HG03139 (cell line): ENCODE measurements at regions not wholly inside any gene's neighbourhood (a gene's known extent, or its start where the extent isn't known, plus 50 kb on each side); places are given as distances from the start of the nearest gene placed in this dataset.

Experiments used
- ATAC-seq: cut with Tn5 transposase; IDR thresholded peaks from one replicate; pipeline ENCODE4 v1.9.1; 2021; ENCODE audit not compliant: unreplicated experiment

GRCh38 chr12:124726596-124727263 is 136.9 kb downstream of the SCARB1 start:
- no peak for ATAC-seq

DNA sequence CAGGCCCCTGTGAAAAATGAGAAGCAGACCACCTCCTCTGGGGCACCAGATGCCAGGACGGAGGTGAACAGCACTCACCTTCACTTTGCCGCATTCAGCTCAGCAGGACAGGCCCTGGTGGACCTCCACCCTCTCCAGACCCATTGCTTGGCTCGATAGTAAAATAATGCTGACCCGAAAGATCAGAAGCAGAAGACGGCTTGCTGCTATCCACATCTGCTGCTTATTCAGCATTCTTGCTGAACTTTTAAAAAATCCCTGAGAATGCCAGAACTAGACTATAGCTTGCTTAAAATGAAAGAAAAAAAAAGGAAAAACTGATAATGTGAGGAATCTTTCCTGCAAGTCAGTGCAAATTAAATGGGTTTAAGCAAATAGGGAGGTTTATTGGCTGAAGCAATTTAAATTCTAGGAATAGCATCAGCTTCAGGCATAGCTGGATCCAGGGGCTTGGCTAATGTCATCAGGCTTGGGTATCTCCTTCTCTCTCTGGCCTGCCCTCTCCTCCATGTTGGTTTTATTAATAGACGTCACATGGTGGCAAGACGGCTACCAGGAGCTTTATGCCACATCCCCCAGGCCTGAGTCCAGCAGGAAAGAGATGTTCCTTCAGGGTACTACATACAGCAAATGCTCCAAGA is 137.9 kb downstream of the SCARB1 start:
- ATAC-seq: no peak

GRCh38 chr12:124725099-124725498 is 138.6 kb downstream of the SCARB1 start:
- no peak for ATAC-seq

GRCh38 chr12:124722878-124723277 is 140.8 kb downstream of the SCARB1 start:
- ATAC-seq: no peak

DNA sequence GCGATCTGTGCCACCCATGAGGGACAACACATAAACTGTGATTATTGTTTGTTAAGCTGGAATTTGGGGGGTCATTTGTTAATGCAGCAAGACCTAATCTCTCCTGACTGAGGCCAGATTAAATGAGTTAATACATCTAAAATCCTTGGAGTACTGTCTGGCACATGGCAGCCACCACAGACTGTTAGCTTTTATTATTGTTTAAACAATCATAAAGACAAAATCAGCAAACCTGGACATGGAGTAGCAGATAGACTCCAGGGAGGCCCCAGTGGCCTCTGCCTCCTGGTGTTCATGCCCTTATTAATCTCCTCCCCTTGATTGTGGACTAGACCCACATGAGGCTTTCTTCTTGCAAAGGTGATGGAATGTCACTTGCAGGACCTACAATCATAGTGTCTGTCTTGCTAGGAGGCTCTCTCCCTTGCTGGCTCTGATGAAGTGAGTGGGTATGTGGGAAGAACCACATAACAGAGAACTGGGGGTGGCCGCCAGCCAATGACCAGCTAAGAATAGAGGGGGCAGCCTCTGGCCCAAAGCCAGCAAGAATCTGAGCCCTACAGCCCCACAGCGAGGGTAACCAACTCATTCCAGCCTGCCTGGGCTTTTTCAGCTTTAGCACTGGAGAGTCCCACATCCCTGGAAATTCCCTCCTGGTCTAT is 142.0 kb downstream of the SCARB1 start:
- ATAC-seq: no peak

GRCh38 chr12:124720681-124721500 is 142.8 kb downstream of the SCARB1 start:
- ATAC-seq: no peak

DNA sequence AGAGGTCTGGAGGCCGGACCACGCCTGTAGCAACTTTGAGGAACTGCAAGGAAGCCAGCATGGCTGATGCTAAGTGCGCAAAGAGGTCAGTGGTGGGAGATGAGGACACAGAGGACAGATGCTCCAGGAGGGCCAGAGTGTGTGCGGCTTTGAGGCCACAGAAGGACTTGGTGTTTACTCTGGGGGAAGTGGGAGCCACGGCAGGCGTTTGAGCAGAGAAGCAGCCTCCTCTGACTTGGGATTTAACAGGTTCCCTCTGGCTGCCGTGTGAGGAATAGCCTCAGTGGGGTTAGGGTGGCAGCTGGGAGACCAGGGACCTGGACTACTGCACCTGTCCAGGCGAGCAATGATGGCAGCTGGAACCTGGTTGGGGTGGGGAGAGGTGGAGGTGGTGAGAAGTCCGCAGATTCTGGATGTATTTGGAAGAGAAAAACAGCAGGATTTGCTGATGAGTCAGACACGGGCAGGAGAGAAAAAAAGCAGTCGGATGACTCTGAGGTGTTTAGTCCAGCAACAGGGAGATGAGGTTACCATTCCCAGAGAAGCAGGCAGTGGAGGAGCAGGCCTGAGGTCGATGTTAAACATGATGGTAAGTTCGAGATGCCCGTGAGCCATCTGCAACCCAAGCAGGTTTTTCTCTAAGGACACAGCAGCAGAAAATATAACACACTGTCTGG is 143.5 kb downstream of the SCARB1 start:
- ATAC-seq: no peak

- no peak for ATAC-seq
Measured at GRCh38 chr12:124719231-124719630, 144.4 kb downstream of the SCARB1 start.

- ATAC-seq: no peak
Measured at GRCh38 chr12:124718458-124718857, 145.2 kb downstream of the SCARB1 start.

- no peak for ATAC-seq
Measured at GRCh38 chr12:124718036-124718435, 145.6 kb downstream of the SCARB1 start.

GRCh38 chr12:124717318-124717717 is 146.3 kb downstream of the SCARB1 start:
- ATAC-seq: no peak

DNA sequence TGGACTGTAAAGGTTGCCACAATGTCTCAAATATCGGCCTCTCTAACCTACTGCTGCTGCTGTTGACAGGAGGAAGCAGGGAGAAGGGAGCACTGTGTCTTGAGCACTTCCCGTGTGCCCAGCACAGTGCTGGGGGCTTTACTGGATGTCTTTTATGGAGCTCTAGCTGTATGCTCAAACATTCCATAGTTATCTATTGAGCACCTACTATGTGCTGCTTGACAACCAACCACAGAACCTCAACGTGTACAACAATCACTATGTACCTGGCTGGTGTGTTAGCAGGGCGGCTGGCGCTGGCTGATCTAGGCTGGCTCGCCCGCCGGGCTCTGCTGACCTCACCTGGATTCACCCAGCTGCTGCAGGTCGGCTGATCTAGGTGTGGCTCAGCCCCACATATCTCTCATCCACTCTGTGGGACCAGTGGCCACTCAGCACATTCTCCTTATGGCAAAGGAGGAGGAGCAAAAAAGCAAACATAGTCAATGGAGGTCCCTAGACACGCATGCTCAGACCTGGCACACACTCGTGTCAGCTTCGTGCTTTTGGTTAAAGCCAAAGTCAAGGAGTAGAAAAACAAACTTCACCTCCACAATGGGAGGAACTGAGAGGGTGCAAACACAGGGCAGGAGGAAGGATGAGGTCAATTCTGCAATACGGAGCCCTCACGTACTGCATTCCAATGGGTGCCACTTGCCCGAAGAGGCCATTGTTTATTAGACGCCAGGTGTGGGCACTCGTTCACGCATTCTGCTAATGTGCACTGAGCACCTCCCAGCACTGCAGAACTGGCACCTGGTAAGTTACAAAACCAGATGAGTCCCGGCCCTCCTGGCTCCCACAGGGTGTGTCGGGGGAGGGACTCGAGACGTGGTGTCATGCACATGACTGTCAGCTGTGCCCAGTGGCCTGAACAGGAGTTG is 147.2 kb downstream of the SCARB1 start:
- ATAC-seq: no peak

DNA sequence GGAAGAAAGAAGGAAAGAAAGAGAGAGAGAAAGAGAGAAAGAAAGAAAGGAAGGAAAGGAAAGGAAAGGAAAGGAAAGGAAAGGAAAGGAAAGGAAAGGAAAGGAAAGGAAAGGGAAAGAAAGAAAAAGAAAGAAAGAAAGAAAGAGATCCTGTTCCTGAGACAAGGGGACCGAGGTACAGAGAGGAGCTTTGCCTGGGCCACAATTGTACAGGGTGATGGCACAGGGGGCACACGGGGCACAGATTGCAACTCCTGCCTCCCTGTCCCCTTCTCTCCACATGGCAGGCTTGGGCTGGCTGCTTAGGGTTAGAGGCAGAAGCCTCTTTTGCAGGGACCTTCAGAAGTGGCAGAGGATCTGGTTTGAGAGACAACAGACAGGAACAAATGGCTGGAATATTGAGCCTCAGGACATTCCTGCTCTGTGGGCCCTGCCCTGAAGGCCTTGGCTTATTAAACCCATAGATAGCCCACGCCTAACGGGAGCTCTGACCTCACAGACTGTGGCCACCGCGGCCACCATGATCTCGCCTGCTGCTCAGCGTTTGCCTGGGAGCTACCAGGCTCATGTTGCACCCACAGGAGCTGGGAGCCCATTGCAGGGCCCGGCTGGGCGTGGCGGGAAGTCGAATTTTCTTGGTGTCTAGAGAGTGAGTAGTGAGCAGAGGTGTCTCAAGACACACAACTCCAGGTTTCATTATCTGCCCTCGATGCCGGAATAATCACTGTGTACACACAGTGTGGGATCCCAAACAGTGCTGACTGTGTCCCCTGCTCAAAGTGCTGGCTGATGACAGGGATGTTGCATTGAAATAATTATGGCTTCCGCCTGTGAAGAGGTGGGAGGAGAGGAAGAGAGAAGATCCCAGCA is 147.9 kb upstream of the NCOR2 start:
- no peak for ATAC-seq

DNA sequence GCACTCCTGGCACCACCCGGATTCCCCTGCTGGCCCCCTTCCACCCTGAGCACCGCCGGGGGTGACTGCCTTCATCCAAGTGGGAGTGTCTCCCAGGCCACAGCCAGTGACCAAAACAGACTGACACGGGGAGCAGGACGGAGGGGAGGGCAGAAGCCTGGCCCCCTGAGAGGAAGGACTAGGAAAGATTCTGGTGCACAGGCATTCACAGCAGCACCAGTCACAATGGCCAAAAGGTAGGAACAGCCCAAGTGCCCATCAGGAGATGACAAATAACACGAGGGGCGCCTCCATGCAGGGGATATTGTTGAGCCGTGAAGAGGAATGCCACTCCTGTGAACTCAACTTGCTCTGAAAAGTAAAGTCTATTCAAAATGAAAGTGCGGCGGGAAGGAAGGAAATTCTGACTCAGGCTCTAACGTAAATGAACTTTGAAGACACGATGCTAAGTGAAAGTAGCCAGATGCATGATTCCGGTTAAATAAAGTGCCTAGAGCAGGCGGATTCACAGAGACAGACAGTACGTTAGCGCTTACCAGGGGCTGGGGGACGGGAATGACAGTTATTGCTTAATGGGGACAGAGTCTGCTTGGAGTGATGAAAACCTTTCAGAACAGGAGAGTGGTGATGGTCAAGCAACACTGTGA is 146.1 kb upstream of the NCOR2 start:
- ATAC-seq: peak; percentile 84

- ATAC-seq: no peak
Measured at GRCh38 chr12:124713041-124713435, 145.6 kb upstream of the NCOR2 start.

DNA sequence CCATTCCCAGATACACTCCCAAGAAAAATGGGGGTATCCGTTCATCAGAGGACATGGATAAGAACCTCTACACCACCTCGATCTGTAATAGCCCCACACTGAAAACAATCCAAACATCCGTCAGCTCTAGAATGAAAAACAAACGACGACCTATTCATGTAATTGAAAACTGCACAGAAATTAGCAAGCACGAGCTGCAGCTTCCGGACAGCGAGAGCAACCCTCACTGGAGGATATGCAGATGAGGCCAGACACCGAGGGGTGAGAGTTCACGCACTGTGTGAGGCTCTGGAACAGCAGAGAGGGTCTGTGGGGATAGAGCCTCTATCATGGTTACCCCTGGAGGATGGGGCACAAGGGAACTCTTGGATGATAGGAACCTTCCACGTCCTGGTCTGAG is 143.9 kb upstream of the NCOR2 start:
- no peak for ATAC-seq

DNA sequence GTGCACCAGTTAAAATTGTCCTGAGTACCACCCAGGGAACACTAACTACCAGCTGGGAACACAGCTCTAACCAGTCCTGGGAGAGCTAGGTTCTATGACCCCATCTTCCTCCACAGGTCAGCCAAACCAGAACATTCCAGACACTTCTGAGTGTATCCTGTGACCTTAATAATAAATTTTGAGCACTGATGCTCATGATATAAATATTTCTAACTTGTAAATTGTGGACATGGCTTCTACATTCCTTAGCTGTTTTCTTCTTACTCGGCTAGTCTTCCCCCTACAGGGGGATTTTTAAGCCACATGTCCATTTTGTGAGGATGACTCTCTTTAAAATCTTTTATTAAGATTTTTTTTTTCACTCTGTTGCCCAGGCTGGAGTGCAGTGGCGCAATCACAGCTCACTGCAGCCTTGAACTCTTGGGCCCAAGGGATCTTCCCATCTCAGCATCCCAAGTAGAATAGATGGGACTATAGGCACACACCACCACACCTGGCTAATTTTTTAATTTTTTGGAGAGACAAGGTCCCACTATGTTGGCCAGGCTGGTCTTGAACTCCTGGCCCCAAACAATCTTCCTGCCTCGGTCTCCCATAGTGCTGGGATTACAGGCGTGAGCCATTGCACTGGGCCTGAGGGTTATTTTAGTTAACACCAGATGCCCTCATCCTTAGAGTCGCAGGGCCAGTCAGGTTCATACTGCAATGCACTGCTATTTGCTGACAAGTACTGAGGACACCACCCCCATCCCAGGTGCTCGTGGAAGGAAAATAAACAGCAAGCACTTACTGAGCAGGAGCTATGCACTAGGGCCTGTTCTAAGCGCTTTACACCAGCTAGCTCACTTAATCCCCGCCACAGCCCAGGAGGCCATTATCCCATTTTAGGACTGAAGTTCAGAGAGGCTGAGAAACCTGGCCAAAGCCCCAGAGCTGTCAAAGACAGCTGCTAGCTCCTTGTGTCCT is 142.6 kb upstream of the NCOR2 start:
- ATAC-seq: no peak
